ENCODE measurements at regions not wholly inside any gene's neighbourhood (a gene's known extent, or its start where the extent isn't known, plus 50 kb on each side); places are given as distances from the start of the nearest gene placed in this dataset.

- TF ChIP-seq, protein P1, sequence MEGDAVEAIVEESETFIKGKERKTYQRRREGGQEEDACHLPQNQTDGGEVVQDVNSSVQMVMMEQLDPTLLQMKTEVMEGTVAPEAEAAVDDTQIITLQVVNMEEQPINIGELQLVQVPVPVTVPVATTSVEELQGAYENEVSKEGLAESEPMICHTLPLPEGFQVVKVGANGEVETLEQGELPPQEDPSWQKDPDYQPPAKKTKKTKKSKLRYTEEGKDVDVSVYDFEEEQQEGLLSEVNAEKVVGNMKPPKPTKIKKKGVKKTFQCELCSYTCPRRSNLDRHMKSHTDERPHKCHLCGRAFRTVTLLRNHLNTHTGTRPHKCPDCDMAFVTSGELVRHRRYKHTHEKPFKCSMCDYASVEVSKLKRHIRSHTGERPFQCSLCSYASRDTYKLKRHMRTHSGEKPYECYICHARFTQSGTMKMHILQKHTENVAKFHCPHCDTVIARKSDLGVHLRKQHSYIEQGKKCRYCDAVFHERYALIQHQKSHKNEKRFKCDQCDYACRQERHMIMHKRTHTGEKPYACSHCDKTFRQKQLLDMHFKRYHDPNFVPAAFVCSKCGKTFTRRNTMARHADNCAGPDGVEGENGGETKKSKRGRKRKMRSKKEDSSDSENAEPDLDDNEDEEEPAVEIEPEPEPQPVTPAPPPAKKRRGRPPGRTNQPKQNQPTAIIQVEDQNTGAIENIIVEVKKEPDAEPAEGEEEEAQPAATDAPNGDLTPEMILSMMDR (IDR thresholded peaks at IDR 0.05; ENCODE audit: control insufficient read depth, insufficient read depth, low read depth, low read length, missing control alignments), result no peak
- no peak overlapping the region for H3K4me3 ChIP-seq (ENCODE audit: control insufficient read depth, low read depth, low read length)
- no peak for DNase-seq (ENCODE audit: low read depth)
Observed at GRCh38 chr3:161894657-161895056, 398.0 kb downstream of the OTOL1 start.

GRCh38 chr3:161905520-161906132, 409.0 kb downstream of the OTOL1 start:
- TF ChIP-seq, protein P1 (IDR thresholded peaks at IDR 0.05; ENCODE audit: control insufficient read depth, insufficient read depth, low read depth, low read length, missing control alignments), result no peak
- no peak for DNase-seq (ENCODE audit: low read depth)
- no peak overlapping the region for H3K4me3 ChIP-seq (ENCODE audit: control insufficient read depth, low read depth, low read length)

DNA sequence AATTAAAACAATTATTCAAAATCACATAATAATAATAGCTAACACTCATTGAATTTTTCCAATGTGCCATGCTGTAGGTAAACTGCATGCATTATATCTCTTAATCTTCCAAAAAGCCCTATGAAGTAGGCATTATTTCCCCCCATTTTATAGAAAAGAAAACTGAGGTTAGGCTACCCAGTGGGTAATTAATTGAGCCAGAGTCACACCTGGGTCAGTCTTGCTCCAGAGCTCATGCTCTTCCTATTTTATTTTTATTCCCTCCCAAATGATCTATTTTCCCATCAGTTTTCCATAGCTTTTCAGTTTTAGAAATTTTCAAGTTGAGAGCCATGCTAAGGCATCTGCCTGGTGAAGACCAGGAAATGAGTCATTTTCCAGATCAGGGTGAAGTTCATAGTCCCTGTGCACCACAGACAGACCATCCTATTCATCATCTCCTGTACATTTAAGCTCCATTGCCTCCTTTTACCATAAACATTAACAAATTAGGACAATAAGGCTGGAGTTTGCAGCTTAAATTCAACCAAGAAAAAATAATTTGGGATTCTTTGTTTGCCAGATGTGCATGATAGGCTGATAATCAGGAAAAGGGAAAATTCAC, 417.3 kb downstream of the OTOL1 start:
- H3K4me3 ChIP-seq (ENCODE audit: control insufficient read depth, low read depth, low read length), result no peak overlapping the region
- TF ChIP-seq, protein P1 (IDR thresholded peaks at IDR 0.05; ENCODE audit: control insufficient read depth, insufficient read depth, low read depth, low read length, missing control alignments), result no peak
- DNase-seq (ENCODE audit: low read depth), result no peak

GRCh38 chr3:161914703-161915417, 418.3 kb downstream of the OTOL1 start:
- H3K4me3 ChIP-seq (ENCODE audit: control insufficient read depth, low read depth, low read length), result no peak overlapping the region
- TF ChIP-seq, protein P1 (IDR thresholded peaks at IDR 0.05; ENCODE audit: control insufficient read depth, insufficient read depth, low read depth, low read length, missing control alignments), result peak; percentile 72
- no peak for DNase-seq (ENCODE audit: low read depth)

GRCh38 chr3:161915418-161915750, 418.8 kb downstream of the OTOL1 start:
- TF ChIP-seq, protein P1 (IDR thresholded peaks at IDR 0.05; ENCODE audit: control insufficient read depth, insufficient read depth, low read depth, low read length, missing control alignments), result no peak
- no peak for DNase-seq (ENCODE audit: low read depth)
- no peak overlapping the region for H3K4me3 ChIP-seq (ENCODE audit: control insufficient read depth, low read depth, low read length)

DNA sequence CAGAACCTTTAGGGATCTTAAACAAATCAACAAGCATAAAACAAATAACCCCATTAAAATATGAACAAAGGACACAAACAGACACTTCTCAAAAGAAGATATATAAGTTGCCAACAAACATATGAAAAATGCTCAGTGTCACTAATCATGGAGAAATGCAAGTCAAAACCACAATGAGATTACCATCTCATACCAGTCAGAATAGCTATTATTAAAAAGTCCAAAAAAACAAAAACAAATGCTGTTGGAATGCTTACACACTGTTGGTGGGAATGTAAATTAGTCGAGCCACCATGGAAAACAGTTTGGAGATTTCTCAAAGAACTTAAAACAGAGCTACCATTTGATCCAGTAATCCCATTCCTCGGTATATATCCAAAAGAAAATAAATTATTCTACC, 423.6 kb downstream of the OTOL1 start:
- TF ChIP-seq, protein P1 (IDR thresholded peaks at IDR 0.05; ENCODE audit: control insufficient read depth, insufficient read depth, low read depth, low read length, missing control alignments), result no peak
- DNase-seq (ENCODE audit: low read depth), result no peak
- no peak overlapping the region for H3K4me3 ChIP-seq (ENCODE audit: control insufficient read depth, low read depth, low read length)
